GM21390 (cell line): ENCODE measurements at regions not wholly inside any gene's neighbourhood (a gene's known extent, or its start where the extent isn't known, plus 50 kb on each side); places are given as distances from the start of the nearest gene placed in this dataset.
"Not testable (repeated sequence)": the region's sequence is repeated elsewhere in the genome, so short reads cannot be mapped to it uniquely, and the experiment has no call there.

ENCODE experiments used
- ATAC-seq: cut with Tn5 transposase; IDR thresholded peaks from one replicate; pipeline ENCODE4 v1.9.1; 2021; ENCODE audit not compliant: unreplicated experiment

GRCh38 chr12:87194389-87194788, 834.8 kb downstream of the C12orf50 start:
- not testable (repeated sequence) for ATAC-seq

- no peak for ATAC-seq
These were observed 843.8 kb downstream of the C12orf50 start for GRCh38 chr12:87185367-87185766.

GRCh38 chr12:87182696-87183233, 846.4 kb downstream of the C12orf50 start:
- no peak for ATAC-seq

GRCh38 chr12:87171356-87171755, 857.8 kb downstream of the C12orf50 start:
- ATAC-seq, result no peak

- ATAC-seq, result no peak
These were observed 860.2 kb downstream of the C12orf50 start for GRCh38 chr12:87169010-87169409.

- ATAC-seq, result no peak
These were observed 863.3 kb downstream of the C12orf50 start for GRCh38 chr12:87165733-87166375.

- no peak for ATAC-seq
These were observed 866.1 kb downstream of the C12orf50 start for GRCh38 chr12:87163122-87163521.

- no peak for ATAC-seq
These were observed 868.2 kb downstream of the C12orf50 start for GRCh38 chr12:87160848-87161601.

GRCh38 chr12:87157791-87158190, 871.4 kb downstream of the C12orf50 start:
- ATAC-seq, result no peak

- ATAC-seq, result no peak
These were observed 873.6 kb downstream of the C12orf50 start for GRCh38 chr12:87155621-87156020.

- no peak for ATAC-seq
These were observed 876.2 kb downstream of the C12orf50 start for GRCh38 chr12:87152841-87153528.

GRCh38 chr12:87152075-87152474, 877.1 kb downstream of the C12orf50 start:
- no peak for ATAC-seq

- peak; percentile 79 for ATAC-seq
These were observed 878.1 kb downstream of the C12orf50 start for GRCh38 chr12:87150969-87151662.

GRCh38 chr12:87142342-87142741, 886.2 kb upstream of the MGAT4C start:
- ATAC-seq, result no peak

- ATAC-seq, result no peak
These were observed 884.9 kb upstream of the MGAT4C start for GRCh38 chr12:87141091-87141490.

- no peak for ATAC-seq
These were observed 884.1 kb upstream of the MGAT4C start for GRCh38 chr12:87140262-87140661.

GRCh38 chr12:87137220-87137619, 881.0 kb upstream of the MGAT4C start:
- ATAC-seq, result no peak

GRCh38 chr12:87136330-87136976, 880.3 kb upstream of the MGAT4C start:
- no peak for ATAC-seq

GRCh38 chr12:87127272-87127671, 871.1 kb upstream of the MGAT4C start:
- no peak for ATAC-seq

GRCh38 chr12:87121896-87122295, 865.7 kb upstream of the MGAT4C start:
- no peak for ATAC-seq

GRCh38 chr12:87120440-87120839, 864.2 kb upstream of the MGAT4C start:
- no peak for ATAC-seq
